Osteocyte (in vitro differentiated cells): ENCODE measurements at regions not wholly inside any gene's neighbourhood (a gene's known extent, or its start where the extent isn't known, plus 50 kb on each side); places are given as distances from the start of the nearest gene placed in this dataset.
"Not testable (repeated sequence)": the region's sequence is repeated elsewhere in the genome, so short reads cannot be mapped to it uniquely, and the experiment has no call there.

ENCODE experiments used
- DNase-seq: peaks from one replicate; pipeline ENCODE4 v3.0.0; 2021; ENCODE audit warnings: mixed read lengths; ENCODE audit not compliant: unreplicated experiment; ENCODE audit errors: extremely low spot score
- H3K27ac Mint-ChIP-seq: one replicate; pipeline ENCODE4 v1.8.0; 2021; ENCODE audit warnings: mild to moderate bottlenecking, mixed read lengths; ENCODE audit not compliant: unreplicated experiment
- H3K27me3 Mint-ChIP-seq: one replicate; pipeline ENCODE4 v1.8.0; 2021; ENCODE audit warnings: mixed read lengths; ENCODE audit not compliant: unreplicated experiment
- H3K36me3 Mint-ChIP-seq: one replicate; pipeline ENCODE4 v1.8.0; 2021; ENCODE audit warnings: mixed read lengths; ENCODE audit not compliant: unreplicated experiment
- H3K4me1 Mint-ChIP-seq: one replicate; pipeline ENCODE4 v1.8.0; 2021; ENCODE audit warnings: mixed read lengths; ENCODE audit not compliant: unreplicated experiment
- H3K4me3 Mint-ChIP-seq: one replicate; pipeline ENCODE4 v1.8.0; 2021; ENCODE audit warnings: mild to moderate bottlenecking, moderate library complexity, mixed read lengths; ENCODE audit not compliant: unreplicated experiment
- H3K9me3 Mint-ChIP-seq: one replicate; pipeline ENCODE4 v1.8.0; 2021; ENCODE audit warnings: mixed read lengths; ENCODE audit not compliant: unreplicated experiment
- CTCF ChIP-seq: fragments of 200-600 bp; sonication (generic); IDR thresholded peaks from 2 replicates; pipeline ENCODE4 v1.5.0; 2021; ENCODE audit warnings: antibody characterized with exemption, mild to moderate bottlenecking, moderate library complexity

GRCh38 chrX:76509775-76510174, 82.3 kb downstream of the MAGEE1 start:
- H3K36me3 Mint-ChIP-seq, result no peaks in the 10 kb centered on the region
- no peak for DNase-seq
- peaks cover 58% of the 10 kb centered on the region for H3K9me3 Mint-ChIP-seq
- H3K4me1 Mint-ChIP-seq, result no peaks in the 10 kb centered on the region
- H3K4me3 Mint-ChIP-seq, result no peak overlapping the region
- H3K27me3 Mint-ChIP-seq, result no peaks in the 10 kb centered on the region
- TF ChIP-seq CTCF, result no peak
- no peak overlapping the region for H3K27ac Mint-ChIP-seq

- peaks cover 37% of the 10 kb centered on the region for H3K9me3 Mint-ChIP-seq
- H3K36me3 Mint-ChIP-seq, result no peaks in the 10 kb centered on the region
- no peaks in the 10 kb centered on the region for H3K4me1 Mint-ChIP-seq
- no peak for TF ChIP-seq CTCF
- no peak overlapping the region for H3K27ac Mint-ChIP-seq
- H3K27me3 Mint-ChIP-seq, result no peaks in the 10 kb centered on the region
- DNase-seq, result no peak
- H3K4me3 Mint-ChIP-seq, result no peak overlapping the region
Observed at GRCh38 chrX:76517544-76517943, 90.0 kb downstream of the MAGEE1 start.

GRCh38 chrX:76520273-76521054, 93.0 kb downstream of the MAGEE1 start:
- TF ChIP-seq CTCF, result no peak
- Mint-ChIP-seq H3K36me3 (no peaks in the 10 kb centered on the region), H3K4me3 (no peak overlapping the region), H3K9me3 (peaks cover 61% of the 10 kb centered on the region), H3K27ac (no peak overlapping the region), H3K4me1 (no peaks in the 10 kb centered on the region), H3K27me3 (no peaks in the 10 kb centered on the region)
- no peak for DNase-seq

GRCh38 chrX:76535675-76536074, 108.2 kb downstream of the MAGEE1 start:
- H3K9me3 Mint-ChIP-seq, result peaks cover 54% of the 10 kb centered on the region
- H3K4me1 Mint-ChIP-seq, H3K36me3 Mint-ChIP-seq, H3K4me3 Mint-ChIP-seq, H3K27me3 Mint-ChIP-seq, H3K27ac Mint-ChIP-seq, DNase-seq: not testable (repeated sequence)

GRCh38 chrX:76538860-76539259, 111.3 kb downstream of the MAGEE1 start:
- Mint-ChIP-seq H3K27ac (no peak overlapping the region), H3K27me3 (no peaks in the 10 kb centered on the region), H3K4me1 (no peaks in the 10 kb centered on the region), H3K36me3 (no peaks in the 10 kb centered on the region), H3K4me3 (no peak overlapping the region), H3K9me3 (peaks cover 49% of the 10 kb centered on the region)
- no peak for DNase-seq
- no peak for TF ChIP-seq CTCF

- not testable (repeated sequence) for H3K27me3 Mint-ChIP-seq, H3K27ac Mint-ChIP-seq, DNase-seq, H3K4me1 Mint-ChIP-seq, H3K36me3 Mint-ChIP-seq, H3K4me3 Mint-ChIP-seq
- H3K9me3 Mint-ChIP-seq, result peaks cover 52% of the 10 kb centered on the region
Observed at GRCh38 chrX:76543381-76543780, 115.9 kb downstream of the MAGEE1 start.
